ENCODE measurements at regions not wholly inside any gene's neighbourhood (a gene's known extent, or its start where the extent isn't known, plus 50 kb on each side); places are given as distances from the start of the nearest gene placed in this dataset.
"Not testable (repeated sequence)": the region's sequence is repeated elsewhere in the genome, so short reads cannot be mapped to it uniquely, and the experiment has no call there.

DNA sequence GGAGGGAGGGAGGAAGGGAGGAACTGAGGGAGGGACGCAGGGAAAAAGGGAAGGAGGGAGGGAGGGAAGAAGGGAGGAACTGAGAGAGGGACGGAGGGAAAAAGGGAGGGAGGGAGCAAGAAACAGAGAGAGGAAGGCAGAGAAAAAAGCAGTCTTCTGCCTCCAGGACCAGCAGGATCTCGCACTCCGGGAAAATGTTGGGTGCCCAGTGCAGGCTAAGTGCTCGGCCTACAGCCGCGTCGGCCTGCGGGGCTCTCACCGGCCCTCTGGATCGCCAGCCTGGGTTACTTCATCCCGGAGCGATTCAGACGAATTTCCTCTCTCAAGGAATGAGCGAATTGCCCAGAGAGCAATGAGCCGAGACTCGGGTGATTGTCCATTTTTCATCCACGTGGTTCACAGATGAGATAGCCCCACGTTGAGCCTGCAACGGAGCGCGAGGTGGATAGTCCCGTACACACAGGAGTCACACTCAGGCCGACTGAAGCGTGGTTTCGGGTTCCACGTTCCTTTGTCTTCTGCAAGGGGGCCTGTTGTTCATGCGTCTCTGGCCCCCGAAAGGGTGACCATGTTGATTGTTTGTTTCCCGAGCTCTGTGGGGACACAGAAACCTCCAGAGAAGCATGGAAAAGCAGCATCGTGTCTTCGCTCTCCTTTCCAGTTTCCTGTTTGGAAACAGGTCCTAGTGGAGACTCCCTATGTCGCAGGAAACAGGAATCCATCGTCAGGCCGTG, 1937.1 kb upstream of the DEFB115 start:
- DNase-seq: not testable (repeated sequence)

DNA sequence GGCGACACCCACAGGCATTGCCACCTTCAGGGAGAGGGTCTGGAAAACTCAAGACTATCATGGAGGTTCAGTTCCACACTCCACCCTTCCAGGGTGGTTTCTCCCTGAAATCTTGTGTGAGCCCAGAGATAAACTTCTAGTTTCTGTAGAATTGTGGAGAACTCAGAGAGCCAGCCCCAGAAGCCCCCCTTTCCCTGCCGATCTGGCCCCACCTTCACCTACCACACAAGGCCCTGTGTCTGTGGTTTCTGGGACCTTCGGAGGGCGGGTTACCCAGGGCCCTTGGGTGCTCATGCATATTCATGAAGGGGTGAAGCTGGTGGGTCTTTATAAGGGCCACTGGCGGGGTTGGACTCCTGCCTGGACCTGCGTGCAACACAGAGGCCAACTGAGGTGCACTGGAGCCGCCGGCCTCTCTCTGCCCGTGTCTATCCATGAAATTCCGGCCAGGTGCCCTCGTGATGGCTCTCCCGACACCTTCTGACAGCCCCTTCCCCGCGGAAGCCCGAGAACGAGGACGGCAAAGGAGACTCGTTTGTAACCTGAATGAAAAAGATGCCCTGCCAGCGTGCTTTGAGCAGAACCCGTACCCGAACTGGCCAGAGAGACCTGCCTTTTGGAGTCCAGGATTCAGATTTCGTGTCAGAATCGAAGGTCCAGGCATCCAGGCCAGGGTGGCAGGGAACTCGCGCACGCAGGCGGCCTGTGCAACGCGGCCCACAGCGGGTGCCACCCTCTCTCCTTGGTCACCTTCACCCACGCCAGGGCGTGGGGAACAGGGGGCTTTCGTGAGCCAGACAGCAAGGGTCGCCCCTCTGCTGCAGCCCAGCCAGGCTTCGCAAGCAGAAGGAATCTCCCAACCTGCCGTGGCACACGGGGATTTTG, 1933.6 kb upstream of the DEFB115 start:
- not testable (repeated sequence) for DNase-seq

DNA sequence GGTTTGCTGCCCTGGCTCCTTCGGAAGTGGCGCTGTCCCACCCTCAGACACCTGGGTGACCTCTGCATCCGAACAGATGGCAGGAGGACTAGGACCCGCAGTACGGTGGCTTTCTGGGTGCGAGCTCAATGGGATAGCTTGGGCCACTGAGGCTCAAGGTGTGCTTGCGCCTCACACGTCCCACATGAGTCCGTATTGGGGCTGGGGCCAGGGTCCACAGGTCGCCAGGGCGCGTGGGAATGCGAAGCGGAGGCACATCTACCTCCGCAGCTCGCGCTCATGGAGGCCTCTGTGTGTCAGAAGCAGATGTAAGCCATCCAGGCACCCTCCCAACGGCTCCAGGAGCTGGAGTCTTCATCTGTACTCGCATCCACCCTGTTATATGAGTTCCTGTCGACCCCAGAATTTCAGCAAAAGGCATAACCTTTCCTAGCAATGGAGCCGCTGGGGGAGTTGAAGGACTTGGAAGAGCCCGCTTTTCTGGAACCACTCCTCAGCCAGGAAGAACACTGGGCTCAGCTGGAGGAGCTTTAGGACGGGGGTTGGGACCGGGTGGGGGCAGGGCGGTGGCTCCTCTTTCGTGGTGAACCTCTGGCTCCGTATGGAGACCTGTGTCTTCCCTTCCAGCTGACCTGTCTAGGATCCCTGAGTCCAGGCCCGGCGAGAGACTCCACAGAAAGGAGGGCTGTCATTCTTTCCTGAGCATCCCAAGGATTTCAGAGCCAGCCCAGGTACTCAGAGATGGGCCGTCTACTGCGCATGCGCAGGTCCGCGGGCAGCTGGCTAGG, 1932.8 kb upstream of the DEFB115 start:
- DNase-seq: not testable (repeated sequence)

DNA sequence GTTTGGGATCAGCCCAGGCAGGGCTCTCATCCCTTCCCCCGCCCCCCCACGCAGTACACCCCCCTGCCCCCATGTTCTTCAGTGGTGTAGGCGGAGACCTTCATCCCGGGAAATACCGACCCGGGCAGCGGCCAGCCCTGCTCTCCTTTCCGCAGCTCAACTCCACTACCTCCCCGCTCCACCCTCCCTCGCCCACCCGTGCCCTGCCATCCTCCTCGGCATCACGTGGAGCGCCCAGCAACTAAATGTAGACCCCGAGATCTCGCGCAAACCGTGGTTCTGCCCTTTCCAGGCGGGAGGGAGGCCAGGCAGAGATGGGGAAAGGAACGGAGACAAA, 1932.2 kb upstream of the DEFB115 start:
- no peak for DNase-seq

DNA sequence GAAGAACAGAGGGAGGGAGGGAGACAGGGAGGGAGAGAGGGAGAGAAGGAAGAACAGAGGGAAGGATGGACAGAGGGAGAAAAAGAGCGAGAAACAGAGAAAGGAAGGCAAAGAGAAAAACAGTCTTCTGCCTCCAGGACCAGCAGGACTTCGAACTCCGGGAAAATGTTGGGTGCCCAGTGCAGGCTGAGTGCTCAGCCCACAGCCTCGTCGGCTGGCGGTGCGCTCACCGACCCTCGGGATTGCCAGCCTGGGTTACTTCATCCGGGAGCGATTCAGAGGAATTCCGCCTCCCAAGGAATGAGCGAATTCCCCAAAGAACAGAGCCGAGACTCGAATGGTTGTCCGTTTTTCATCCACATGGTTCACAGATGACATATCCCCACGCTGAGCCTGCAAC, 1931.7 kb upstream of the DEFB115 start:
- not testable (repeated sequence) for DNase-seq

DNA sequence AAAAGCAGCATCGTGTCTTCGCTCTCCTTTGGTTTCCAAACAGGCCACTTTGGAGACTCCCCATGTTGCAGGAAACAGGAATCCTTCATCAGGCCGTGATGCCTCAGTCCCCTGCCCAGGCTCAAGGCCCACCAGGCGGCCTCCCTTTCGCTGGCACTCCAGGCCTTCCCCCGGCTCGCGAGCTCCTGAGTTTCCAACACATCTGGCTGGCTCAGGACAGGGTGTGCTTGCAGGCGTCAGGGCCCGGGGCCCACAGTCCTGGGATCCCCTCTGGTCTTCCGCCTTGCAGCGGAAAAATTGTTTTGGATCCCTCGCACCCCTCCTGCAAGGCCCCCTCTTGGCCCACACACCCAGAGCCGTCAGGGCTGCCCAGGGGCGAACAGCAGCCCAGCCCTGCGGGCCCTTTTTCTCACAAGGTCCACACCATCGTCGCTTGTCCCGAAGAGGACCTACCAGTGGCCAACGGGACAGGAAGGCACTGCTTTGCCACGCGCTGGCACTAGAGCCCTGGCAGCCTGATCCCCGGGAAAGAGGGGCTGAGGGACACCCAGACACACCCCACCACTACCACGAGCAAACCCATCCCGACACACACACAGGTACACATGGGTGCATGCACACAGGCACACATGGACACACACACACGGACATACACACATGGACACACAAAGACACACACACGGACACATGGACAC, 1930.9 kb upstream of the DEFB115 start:
- DNase-seq: no peak

DNA sequence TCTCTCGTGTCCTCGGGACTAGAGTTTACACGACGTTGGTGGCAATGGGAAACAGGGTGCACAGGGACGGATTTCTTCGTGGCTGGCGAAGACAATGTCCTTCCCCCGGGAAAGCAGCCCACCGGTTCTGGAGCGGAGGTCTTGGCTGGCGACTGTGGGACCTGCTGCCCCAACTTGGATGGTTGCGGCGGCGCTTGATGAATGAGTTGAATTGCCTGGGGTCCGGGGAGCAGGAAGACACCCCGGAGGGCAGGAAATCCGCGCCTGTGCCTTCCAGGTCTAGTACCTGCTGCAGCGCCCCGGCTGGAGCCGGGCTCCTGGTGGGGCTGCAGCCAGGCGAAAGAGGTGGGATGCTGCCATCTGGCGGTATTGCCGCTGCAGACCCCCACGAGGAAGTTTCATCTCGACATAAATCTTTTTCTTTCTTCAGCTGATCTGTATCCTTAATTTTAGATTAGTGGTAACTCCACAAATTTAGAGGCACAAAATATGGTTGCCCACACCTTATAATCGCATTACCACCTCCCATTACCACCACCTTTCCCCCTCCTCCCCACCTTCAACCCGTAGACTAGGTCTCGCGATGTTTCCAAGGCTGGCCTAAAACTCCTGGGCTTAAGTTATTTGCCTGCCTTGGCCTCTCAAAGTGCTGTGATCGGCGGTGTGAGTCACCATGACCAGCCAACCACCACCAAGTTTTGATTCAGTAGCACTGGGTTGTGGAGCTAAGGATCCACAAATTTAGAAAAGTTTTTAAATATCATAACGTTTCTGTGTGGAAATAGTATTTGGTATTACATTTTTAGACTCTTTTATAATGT, 1929.7 kb upstream of the DEFB115 start:
- not testable (repeated sequence) for DNase-seq

DNA sequence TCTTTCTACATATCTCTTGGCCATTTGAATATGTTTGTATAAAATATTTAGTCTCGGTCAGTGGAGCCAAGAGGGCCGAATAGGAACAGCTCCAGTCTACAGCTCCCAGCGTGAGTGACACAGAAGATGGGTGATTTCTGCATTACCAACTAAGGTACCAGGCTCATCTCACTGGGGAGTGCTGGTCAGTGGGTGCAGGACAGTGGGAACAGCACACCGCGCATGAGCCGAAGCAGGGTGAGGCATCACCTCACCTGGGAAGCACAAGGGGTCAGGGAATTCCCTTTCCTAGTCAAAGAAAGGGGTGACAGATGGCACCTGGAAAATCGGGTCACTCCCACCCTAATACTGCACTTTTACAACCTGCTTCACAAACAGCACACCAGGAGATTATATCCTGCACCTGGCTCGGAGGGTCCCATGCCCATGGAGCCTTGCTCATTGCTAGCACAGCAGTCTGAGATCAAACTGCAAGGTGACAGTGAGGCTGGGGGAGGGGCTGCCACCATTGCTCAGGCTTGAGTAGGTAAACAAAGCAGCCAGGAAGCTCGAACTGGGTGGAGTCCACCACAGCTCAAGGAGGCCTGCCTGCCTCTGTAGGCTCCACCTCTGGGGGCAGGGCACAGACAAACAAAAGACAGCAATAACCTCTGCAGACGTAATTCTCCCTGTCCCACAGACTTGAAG, 1926.9 kb upstream of the DEFB115 start:
- not testable (repeated sequence) for DNase-seq

DNA sequence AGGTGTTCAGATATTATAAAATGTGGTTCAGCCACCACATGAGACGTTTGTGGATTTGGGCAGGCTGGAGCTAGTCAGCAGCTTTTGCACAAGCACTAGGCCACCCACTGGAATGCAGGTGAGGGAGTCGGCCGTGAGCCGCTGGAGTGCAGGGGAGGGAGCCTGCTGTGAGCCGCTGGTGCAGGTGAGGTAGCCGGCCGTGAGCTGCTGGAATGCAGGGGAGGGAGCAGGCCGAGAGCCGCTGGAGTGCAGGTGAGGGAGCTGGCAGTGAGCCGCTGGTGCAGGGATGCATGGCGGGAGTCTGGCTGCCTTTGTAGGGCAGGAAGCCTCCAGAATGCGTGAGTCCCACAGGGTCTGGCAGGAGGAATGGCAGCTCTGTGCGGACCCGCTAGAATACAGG, 1907.6 kb upstream of the DEFB115 start:
- DNase-seq: no peak

DNA sequence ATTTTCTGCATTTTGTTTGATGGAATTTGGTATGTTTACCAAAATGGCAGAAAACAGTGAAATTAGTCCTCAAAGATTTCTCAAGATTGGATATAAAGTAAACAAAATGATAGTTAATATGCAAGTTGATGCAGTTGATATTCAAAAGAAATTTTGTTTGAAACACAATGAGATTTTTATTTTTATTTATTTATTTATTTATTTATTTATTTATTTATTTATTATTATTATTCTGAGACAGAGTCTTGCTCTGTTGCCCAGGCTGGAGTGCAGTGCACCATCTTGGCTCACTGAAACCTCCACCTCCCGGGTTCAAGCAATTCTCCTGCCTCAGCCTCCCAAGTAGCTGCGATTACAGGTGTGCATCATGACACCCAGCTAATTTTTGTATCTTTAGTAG, 1881.5 kb upstream of the DEFB115 start:
- not testable (repeated sequence) for DNase-seq

DNA sequence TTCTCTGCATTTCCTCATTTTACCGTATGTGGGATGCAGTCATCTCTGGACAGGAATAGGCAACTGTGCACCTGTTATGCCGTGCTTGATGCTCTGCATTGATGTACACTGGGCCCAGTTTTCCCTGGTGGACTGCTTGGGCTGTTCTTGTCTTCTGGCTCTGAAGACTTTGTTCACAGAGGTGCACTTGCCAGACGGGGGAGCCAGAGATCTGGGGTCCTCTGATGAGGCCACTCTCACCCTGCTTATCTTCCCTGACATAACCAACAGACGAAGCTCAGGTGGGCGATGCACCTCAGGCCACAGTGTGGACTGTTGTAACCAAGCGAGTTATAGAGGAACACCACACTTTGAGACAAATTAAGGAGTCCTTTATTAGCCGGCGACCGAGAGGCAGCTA, 1864.6 kb upstream of the DEFB115 start:
- not testable (repeated sequence) for DNase-seq

DNA sequence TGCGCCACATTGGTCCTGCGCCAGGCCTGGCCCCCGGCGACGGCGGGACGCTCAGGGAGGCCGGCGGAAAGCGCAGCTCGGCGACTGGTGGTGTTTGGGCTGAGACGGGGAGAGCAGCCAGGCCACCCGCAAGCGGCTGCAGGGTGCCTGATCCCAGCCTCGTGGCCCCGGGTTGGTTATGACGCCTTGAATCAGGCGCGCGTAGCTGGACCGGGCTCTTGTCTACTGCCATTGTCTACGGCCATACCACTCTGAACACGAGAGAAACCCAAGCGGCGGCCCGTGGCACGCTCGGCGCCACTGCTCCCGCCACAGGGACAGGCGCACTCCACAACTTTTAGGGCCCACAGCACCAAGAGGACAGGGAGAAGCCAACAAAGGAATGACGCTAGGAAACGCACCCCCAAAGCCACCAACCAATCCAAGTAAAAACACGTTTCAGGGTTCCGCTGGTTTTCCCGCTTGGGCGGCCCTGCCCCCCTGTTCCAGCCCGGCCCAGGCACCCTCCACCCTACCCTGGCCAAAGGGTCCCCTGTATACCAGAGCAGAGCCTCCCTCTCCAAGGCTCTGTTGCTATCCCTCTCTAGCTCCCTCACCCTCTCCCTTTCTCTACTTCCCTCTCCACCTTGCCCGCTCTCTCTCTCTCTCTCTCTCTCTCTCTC, 1849.3 kb upstream of the DEFB115 start:
- DNase-seq: no peak

DNA sequence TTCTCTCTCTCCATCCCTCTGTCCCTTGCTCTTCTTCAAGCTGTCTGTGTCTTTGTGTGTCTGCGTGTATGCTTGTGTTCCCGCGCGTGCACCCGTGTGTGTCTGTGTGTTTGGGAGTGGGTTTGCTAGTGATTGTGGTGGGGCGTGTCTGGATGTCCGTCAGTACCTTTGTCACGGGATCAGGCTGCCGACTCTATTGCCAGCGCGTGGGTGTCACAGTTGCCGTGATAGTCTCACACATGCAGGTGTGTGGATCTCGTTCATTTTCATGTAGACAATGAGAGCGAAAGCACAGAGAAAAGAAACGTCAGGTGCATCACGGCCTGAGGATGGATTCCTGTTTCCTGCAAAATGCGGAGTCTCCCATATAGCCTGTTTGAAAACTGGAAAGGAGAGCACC, 1848.8 kb upstream of the DEFB115 start:
- not testable (repeated sequence) for DNase-seq

DNA sequence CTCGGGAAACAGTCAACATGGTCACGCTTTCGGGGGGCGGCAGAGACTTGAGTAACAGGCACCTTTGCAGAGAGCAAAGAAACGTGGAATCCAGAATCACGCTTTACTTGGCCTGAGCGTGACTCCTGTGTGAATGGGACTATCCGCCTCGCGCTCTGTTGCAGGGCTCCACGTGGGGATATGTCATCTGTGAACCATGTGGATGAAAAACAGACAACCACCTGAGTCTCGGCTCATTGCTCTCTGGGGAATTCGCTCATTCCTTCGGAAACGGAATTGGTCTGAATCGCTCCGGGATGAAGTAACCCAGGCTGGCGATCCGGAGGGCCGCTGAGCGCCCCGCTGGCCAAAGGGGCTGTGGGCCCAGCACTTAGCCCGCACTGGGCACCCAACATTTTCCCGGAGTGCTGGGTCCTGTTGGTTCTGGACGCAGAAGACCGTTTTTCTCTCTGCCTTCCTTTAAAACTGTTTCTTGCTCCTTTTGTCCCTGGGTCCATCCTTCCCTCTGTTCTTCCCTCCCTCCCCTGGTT, 1848.2 kb upstream of the DEFB115 start:
- not testable (repeated sequence) for DNase-seq

DNA sequence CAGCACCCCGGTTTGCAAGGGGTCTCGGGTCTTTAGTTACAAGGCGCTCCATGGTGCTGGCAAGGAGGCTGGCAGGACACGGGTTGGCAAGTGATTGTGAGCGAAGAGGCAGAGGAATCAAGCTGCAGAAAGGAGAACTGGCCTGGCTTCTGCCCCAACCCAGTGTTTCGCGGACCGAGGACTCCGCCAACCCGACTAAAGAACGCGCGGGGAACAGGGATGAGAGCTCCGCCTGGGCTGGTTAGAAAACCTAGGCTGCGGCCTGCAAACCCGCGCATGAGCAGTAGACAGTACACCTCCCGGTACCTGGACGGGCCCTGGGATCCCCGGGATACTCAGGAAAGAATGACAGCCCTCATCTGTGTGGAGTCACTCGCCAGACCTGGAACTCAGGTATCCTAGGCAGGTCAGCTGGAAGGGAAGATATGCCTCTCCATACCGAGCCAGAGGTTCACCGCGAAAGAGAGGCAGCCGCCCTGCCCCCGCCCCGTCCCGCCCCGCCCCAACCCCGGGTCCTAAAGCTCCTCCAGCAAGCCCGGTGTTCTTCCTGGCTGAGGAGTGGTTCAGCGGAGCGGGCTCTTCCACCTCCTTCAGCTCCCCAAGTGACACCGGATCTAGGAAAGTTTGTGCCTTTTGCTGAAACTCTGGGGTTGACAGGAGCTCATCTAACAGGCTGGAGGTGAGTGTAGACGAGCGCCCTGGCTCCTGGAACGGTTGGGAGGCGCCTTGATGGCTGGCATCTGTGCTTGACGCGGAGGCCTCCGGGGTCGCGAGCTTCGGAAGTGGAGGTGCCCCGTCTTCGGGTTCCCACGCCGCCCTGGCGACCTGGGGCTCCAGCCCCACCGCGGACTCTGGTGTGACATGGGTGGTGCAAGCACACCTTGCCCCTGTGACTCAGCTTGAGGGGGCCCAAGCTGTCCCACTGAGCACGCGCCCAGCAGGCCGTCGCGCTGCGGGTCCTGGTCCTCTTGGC, 1847.3 kb upstream of the DEFB115 start:
- DNase-seq: no peak

DNA sequence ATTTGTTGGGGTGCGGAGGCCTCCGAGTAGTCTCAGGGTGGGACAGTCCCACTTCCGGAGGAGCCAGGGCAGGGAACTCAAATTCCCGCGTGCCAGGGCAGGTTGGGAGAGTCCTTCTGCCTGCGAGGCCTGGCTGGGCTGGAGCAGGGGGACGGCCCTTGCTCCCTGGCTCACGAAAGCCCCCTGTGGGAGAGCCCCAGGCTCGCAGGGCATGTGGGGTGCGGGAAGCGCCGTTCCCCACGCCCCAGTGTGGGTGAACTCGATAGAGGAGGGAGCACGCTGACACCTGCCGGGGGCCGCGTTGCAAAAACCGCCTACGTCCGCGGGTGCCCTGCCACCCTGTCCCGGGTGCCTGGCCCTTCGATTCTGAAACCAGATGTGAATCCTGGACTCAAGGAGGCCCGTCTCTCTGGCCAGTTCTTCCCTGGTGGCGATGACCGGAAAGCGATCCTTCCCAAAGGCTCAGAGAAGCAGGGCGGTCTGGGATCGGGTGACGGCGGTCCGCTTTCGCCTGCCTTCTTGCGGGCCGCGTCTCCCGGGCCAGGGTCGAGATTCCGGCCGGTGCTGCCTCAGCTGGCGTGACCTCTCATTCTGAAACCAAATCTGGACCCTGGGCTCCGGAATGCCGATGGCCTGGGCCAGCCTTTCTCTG, 1846.5 kb upstream of the DEFB115 start:
- DNase-seq: no peak

DNA sequence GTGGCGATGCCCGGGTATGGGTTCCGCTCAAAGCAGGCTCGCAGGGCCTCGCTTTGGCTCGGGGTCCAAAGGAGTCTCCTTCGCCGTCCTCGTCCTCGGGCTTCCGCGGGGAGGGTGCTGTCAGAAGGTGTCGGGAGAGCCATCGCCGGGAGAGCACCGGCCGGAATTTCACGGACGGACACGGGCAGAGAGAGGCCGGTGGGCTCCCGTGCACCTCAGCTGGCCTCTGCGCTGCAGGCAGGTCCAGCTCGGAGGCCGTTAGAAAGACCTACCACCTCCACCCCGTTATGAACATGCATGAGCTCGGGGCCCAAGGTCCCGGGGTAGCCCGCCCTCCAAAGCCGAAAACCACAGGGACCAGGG, 1846.0 kb upstream of the DEFB115 start:
- not testable (repeated sequence) for DNase-seq

DNA sequence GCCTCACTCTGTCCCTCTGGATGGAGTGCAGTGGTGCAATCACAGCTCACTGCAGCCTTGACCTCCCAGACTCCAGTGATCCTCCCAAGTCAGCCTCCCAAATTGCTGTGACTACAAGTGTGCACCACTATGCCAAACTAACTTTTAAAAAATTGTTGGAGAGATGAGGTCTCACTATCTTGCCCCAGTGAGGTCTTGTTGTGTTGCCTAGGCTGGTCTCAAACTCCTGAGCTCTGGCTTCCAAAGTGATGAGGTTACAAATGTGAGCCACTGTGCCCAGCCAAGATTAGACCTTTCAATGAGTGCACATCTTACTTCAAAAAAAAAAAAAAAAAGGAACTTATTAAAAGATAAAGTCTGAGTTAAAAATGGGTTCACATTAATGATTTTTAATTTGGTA, 1838.1 kb upstream of the DEFB115 start:
- no peak for DNase-seq

Data from NCI-H524 treated with DMSO at 0.1 percent for 48 hours (cell line).